Thoracic aorta (tissue), 2 donors: ENCODE measurements at regions not wholly inside any gene's neighbourhood (a gene's known extent, or its start where the extent isn't known, plus 50 kb on each side); places are given as distances from the start of the nearest gene placed in this dataset.

Experiments used
- ATAC-seq: fragments of 150-250 bp; one replicate; pipeline ENCODE4 v1.8.0; 2017; ENCODE audit warnings: low read depth; ENCODE audit not compliant: insufficient number of reproducible peaks, low FRiP score
- DNase-seq: peaks from one replicate; pipeline ENCODE4 v3.0.0-alpha.2; 2020; ENCODE audit warnings: low spot score
- H3K27ac ChIP-seq, 2 donors: fragments of 200-600 bp; sonication (generic); 1 replicate in 1 of 2; 2 replicates in 1 of 2; pipeline ENCODE4 v1.5.1; 2016; ENCODE audit warnings: mild to moderate bottlenecking in 2 of 2, moderate library complexity in 2 of 2
- H3K27me3 ChIP-seq: fragments of 200-600 bp; sonication (generic); replicated peaks from 2 replicates; pipeline ENCODE4 v1.6.0; 2016; ENCODE audit warnings: mild to moderate bottlenecking; ENCODE audit not compliant: insufficient read depth
- H3K36me3 ChIP-seq: fragments of 200-600 bp; sonication (generic); one replicate; pipeline ENCODE4 v1.5.1; 2016
- H3K4me1 ChIP-seq, 2 donors: fragments of 200-600 bp; sonication (generic); 1 replicate in 1 of 2; 2 replicates in 1 of 2; pipeline versions ENCODE4 v1.5.1 to v1.6.0; 2016; ENCODE audit warnings: low read depth in 2 of 2, mild to moderate bottlenecking in 1 of 2; ENCODE audit not compliant: control insufficient read depth in 1 of 2
- H3K4me3 ChIP-seq: fragments of 200-600 bp; sonication (generic); 2 replicates; pipeline ENCODE4 v1.5.1; 2016; ENCODE audit warnings: mild to moderate bottlenecking
- H3K9me3 ChIP-seq: fragments of 200-600 bp; sonication (generic); 2 replicates; pipeline ENCODE4 v1.5.1; 2016
- CTCF ChIP-seq: fragments of 200-600 bp; sonication (generic); IDR thresholded peaks from one replicate; pipeline ENCODE4 v1.5.1; 2019; ENCODE audit warnings: antibody characterized with exemption

DNA sequence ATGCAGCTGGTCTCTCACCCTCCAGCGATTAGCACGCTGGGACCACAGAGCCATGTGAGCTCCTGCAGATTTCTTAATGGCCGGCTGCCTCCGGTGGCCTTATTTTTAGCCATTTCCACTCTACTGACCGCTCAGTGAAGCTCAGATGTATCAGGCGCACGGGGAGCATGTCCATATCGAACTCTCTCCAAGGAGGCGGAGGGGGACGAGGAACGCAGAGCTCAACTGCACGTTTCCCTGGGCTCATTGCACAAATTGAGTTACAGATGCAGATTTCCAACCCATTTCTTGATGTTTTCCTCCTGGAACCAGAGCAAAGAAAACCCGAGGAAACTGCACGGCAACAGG lies 207.1 kb downstream of the CTTN start:
- Histone ChIP-seq H3K36me3 (no peaks in the 10 kb centered on the region), H3K27me3 (no peaks in the 10 kb centered on the region), H3K4me1 (no peaks in the 10 kb centered on the region), H3K27ac (no peak overlapping the region), H3K9me3 (no peaks in the 10 kb centered on the region), H3K4me3 (no peak overlapping the region)
- no peak for TF ChIP-seq CTCF
- DNase-seq = no peak
- ATAC-seq = no peak

DNA sequence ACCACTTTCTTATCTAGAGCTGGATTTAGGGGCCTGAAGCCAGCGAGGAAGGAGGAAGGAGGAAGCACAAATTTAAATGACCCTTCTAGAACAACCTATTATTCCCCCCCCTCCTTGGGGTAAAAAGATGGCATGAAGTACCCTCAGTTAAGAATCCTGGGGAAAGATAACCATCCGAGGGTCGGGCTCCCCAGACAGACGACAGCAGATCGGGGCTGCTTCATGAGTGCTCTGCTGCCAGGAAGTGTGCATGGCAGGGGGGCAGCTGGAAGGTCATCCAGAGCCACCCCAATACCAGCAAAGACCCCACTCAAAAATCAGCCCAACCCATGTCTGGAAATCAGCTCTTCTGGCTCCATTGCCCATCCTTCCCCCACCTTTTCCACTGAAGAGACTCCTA lies 207.5 kb downstream of the CTTN start:
- DNase-seq (no peak), ATAC-seq (no peak)
- H3K9me3 ChIP-seq = no peaks in the 10 kb centered on the region
- H3K27me3 ChIP-seq = no peaks in the 10 kb centered on the region
- no peaks in the 10 kb centered on the region for H3K4me1 ChIP-seq
- H3K4me3 ChIP-seq = no peak overlapping the region
- TF ChIP-seq CTCF = no peak
- no peak overlapping the region for H3K27ac ChIP-seq
- H3K36me3 ChIP-seq = no peaks in the 10 kb centered on the region

DNA sequence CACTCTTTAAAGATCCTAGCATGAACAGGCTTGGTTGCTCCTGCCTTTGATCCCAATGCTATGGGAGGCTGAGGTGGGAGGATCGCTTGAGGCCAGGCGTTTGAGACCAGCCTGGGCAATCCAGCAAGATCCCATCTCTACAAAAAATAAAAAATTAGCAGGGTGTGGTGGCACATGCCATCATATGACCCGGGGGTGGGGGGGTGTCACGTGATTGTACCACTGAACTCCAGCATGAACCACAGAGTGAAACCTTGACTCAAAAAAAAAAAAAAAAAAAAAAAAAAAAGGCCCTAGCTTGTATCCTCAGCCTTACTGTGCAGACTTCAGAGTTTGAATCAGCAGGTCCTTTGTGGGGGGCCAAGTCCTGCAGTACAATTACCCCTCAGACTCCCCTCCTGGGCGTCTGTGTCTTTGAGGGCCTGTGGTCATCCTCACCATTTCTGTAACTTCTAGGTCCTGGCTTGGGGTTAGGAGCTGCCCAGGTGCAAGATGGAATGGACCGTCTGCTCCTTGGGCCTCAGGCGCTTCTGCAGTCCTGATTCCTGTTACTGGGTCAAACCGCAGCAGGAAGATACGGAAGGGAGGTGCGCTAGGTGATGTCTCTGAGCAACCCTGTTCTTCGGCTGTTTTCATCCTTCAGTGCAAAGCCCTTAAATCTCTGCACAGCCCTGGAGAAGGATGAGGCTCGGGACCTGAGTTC lies 208.1 kb downstream of the CTTN start:
- Histone ChIP-seq H3K4me1 (no peaks in the 10 kb centered on the region), H3K36me3 (no peaks in the 10 kb centered on the region), H3K9me3 (no peaks in the 10 kb centered on the region), H3K4me3 (no peak overlapping the region), H3K27ac (no peak overlapping the region), H3K27me3 (no peaks in the 10 kb centered on the region)
- no peak for ATAC-seq
- TF ChIP-seq CTCF = no peak
- DNase-seq = no peak

- Histone ChIP-seq H3K27me3 (no peaks in the 10 kb centered on the region), H3K27ac (no peak overlapping the region), H3K36me3 (no peaks in the 10 kb centered on the region), H3K9me3 (no peaks in the 10 kb centered on the region), H3K4me3 (no peak overlapping the region), H3K4me1 (no peaks in the 10 kb centered on the region)
- DNase-seq (no peak), ATAC-seq (no peak)
- TF ChIP-seq CTCF = no peak
Observed at GRCh38 chr11:70606951-70607330, 208.6 kb downstream of the CTTN start.

DNA sequence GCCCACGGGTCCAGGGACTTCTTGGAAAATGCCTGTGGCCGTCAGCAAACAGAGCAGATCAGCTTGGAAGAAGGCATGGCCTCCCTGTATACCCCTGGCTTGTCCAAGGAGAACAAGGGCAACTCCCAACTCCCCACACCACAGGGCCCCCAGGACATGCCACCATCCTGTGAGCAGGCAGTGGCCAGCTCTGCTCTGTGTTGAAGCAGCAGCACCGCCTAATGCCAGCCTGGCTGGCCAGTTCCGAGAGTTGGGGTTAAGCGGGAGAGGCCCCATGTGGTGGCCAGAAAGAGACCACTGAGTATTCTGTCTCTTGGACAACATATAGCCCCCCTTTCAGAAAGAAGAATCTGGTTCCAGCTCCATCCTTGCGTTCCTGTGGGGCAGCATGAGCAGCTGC lies 209.2 kb downstream of the CTTN start:
- ATAC-seq = no peak

More for the DNA sequence above, 209.2 kb downstream of the CTTN start:
- H3K9me3 ChIP-seq = no peaks in the 10 kb centered on the region
- no peaks in the 10 kb centered on the region for H3K4me1 ChIP-seq
- DNase-seq = no peak
- TF ChIP-seq CTCF = no peak
- H3K4me3 ChIP-seq = no peak overlapping the region
- no peaks in the 10 kb centered on the region for H3K27me3 ChIP-seq
- H3K27ac ChIP-seq = no peak overlapping the region
- no peaks in the 10 kb centered on the region for H3K36me3 ChIP-seq
